ENCODE measurements at regions not wholly inside any gene's neighbourhood (a gene's known extent, or its start where the extent isn't known, plus 50 kb on each side); places are given as distances from the start of the nearest gene placed in this dataset.

GRCh38 chr3:117304681-117305080 lies 595.1 kb downstream of the TUSC7 start:
- Histone ChIP-seq H3K27ac (no peak overlapping the region), H3K4me1 (replicated peaks in 1 of 2) (peaks cover 0 to 12% of the 10 kb centered on the region in 2 donors), H3K9me3 (replicated peaks in 1 of 3) (no peaks in the 10 kb centered on the region), H3K4me3 (no peak overlapping the region), H3K27me3 (no peaks in the 10 kb centered on the region), H3K36me3 (replicated peaks in 1 of 2) (no peaks in the 10 kb centered on the region)
- 25 to 37% (median 30%) methylated on average over 2 of the region's 2 CpGs for WGBS, 4 donors
- intact Hi-C loops (cut with DNase I), result no loop called here
- TF ChIP-seq CTCF (IDR thresholded peaks at IDR 0.05) (no peak), POLR2A (IDR thresholded peaks at IDR 0.05) (no peak)
- DNase-seq, result no peak

GRCh38 chr3:117305681-117306080 lies 596.1 kb downstream of the TUSC7 start:
- no peaks in the 10 kb centered on the region for H3K9me3 ChIP-seq (replicated peaks in 1 of 3)
- no peak for DNase-seq
- TF ChIP-seq CTCF (IDR thresholded peaks at IDR 0.05) (no peak), POLR2A (IDR thresholded peaks at IDR 0.05) (no peak)
- intact Hi-C loops (cut with DNase I), result no loop called here
- H3K4me1 ChIP-seq (replicated peaks in 1 of 2), result peaks cover 0 to 12% of the 10 kb centered on the region in 2 donors
- WGBS, 4 donors, result 76 to 100% (median 82%) methylated on average over 1 of the region's 1 CpG
- no peaks in the 10 kb centered on the region for H3K36me3 ChIP-seq (replicated peaks in 1 of 2)
- no peak overlapping the region for H3K4me3 ChIP-seq
- H3K27ac ChIP-seq, result no peak overlapping the region
- H3K27me3 ChIP-seq, result no peaks in the 10 kb centered on the region

- Histone ChIP-seq H3K36me3 (replicated peaks in 1 of 2) (no peaks in the 10 kb centered on the region), H3K4me3 (no peak overlapping the region)
- 92 to 100% (median 98%) methylated on average over 1 of the region's 1 CpG for WGBS, 4 donors
These were observed 596.7 kb downstream of the TUSC7 start for GRCh38 chr3:117306299-117306698.

DNA sequence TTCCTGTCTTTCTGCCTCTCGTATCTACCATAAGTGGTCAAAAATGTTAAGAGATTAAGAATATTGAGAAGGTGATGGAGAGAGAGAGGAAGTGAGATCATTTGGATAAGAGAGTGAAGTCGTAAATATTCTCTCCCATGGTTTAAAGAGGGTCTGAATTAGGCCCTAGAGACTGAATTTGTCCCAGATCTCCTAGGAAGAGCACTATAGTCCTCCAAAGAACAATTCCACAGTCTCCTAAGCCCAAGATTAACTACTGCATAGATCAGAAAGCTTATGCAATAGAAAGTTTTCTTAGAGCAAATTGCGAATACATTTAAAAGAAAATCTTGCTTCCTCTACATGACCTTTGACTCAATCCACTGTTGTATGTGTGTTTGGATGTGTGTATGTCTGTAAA lies 598.8 kb downstream of the TUSC7 start:
- no peak for TF ChIP-seq CTCF (IDR thresholded peaks at IDR 0.05)
- no peak for TF ChIP-seq POLR2A (IDR thresholded peaks at IDR 0.05)
- Histone ChIP-seq H3K36me3 (replicated peaks in 1 of 2) (no peaks in the 10 kb centered on the region), H3K27me3 (no peaks in the 10 kb centered on the region), H3K9me3 (replicated peaks in 1 of 3) (no peaks in the 10 kb centered on the region), H3K4me3 (no peak overlapping the region), H3K4me1 (replicated peaks in 1 of 2) (peaks cover 0 to 12% of the 10 kb centered on the region in 2 donors), H3K27ac (no peak overlapping the region)
- DNase-seq, result no peak
- 74 to 82% (median 77%) methylated on average over 3 of the region's 3 CpGs for WGBS, 4 donors
- intact Hi-C loops (cut with DNase I), result no loop called here

More at GRCh38 chr3:117306299-117306698, 596.7 kb downstream of the TUSC7 start:
- no peaks in the 10 kb centered on the region for H3K27me3 ChIP-seq
- no peak for DNase-seq
- peaks cover 0 to 12% of the 10 kb centered on the region in 2 donors for H3K4me1 ChIP-seq (replicated peaks in 1 of 2)
- H3K9me3 ChIP-seq (replicated peaks in 1 of 3), result no peaks in the 10 kb centered on the region
- H3K27ac ChIP-seq, result no peak overlapping the region
- TF ChIP-seq CTCF (IDR thresholded peaks at IDR 0.05) (no peak), POLR2A (IDR thresholded peaks at IDR 0.05) (no peak)
- intact Hi-C loops (cut with DNase I), result no loop called here

All from adrenal gland (tissue), 9 donors.